Colonic mucosa (tissue), 4 donors: ENCODE measurements at regions not wholly inside any gene's neighbourhood (a gene's known extent, or its start where the extent isn't known, plus 50 kb on each side); places are given as distances from the start of the nearest gene placed in this dataset.

ENCODE experiments used
- DNase-seq: peaks from one replicate; pipeline ENCODE4 v3.0.0-alpha.2; 2020
- H3K27ac ChIP-seq: fragments of 200-600 bp; one replicate; pipeline ENCODE4 v1.8.0; 2021
- H3K27me3 ChIP-seq: fragments of 200-600 bp; one replicate; pipeline ENCODE4 v1.8.0; 2021
- H3K36me3 ChIP-seq: fragments of 200-600 bp; one replicate; pipeline ENCODE4 v1.8.0; 2021
- H3K4me1 ChIP-seq: fragments of 200-600 bp; one replicate; pipeline ENCODE4 v1.8.0; 2021; ENCODE audit warnings: mild to moderate bottlenecking
- H3K4me3 ChIP-seq: fragments of 200-600 bp; one replicate; pipeline ENCODE4 v1.8.0; 2021
- H3K9ac ChIP-seq, 2 donors: one replicate each; pipeline ENCODE4 v1.7.0; 2013; ENCODE audit warnings: control low read depth in 2 of 2, low read depth in 2 of 2, low read length in 2 of 2
- H3K9me3 ChIP-seq: fragments of 200-600 bp; one replicate; pipeline ENCODE4 v1.8.0; 2021
- CTCF ChIP-seq: fragments of 200-600 bp; IDR thresholded peaks from one replicate; pipeline ENCODE4 v1.8.0; 2022; ENCODE audit warnings: antibody characterized with exemption, mild to moderate bottlenecking
- intact Hi-C: fragments of 100-400 bp; cut with DNase I; formaldehyde crosslinking; loops from one replicate; pipeline ENCODE4 v1.14.1; 2022
- donor health status: healthy.
- donor health status: DM: no; HTN: no; CAD: no.
- donor health status: DM: no; HTN: no; CAD: no.

DNA sequence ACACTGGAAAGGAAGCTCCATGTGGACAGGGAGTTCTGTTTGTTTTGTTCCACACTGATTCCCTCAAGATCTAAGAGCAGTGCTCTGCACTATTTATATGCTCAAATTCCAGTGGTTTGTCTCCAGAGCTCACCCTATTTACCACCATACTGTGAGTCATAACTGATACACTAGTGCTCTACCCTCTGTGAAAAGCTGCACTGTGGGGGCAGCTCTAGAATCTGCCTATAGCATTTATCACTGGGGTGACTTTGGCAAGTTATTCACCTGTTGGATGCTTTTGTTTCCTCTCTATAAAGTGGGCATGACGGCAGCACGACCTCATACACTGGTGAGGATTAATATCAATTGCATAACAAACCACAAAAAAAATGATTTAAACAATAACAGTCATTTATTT lies 307.8 kb downstream of the NR2F1-AS1 start:
- no peak overlapping the region for H3K4me3 ChIP-seq
- no peak for TF ChIP-seq CTCF
- no peak overlapping the region for H3K27ac ChIP-seq
- H3K27me3 ChIP-seq: no peaks in the 10 kb centered on the region
- H3K4me1 ChIP-seq: no peaks in the 10 kb centered on the region
- H3K9ac ChIP-seq: no peak overlapping the region
- DNase-seq: no peak
- intact Hi-C loops: no loop called here
- no peaks in the 10 kb centered on the region for H3K36me3 ChIP-seq
- no peaks in the 10 kb centered on the region for H3K9me3 ChIP-seq

GRCh38 chr5:93272108-93272507 lies 308.9 kb downstream of the NR2F1-AS1 start:
- Histone ChIP-seq H3K36me3 (no peaks in the 10 kb centered on the region), H3K4me1 (no peaks in the 10 kb centered on the region), H3K27me3 (no peaks in the 10 kb centered on the region), H3K9me3 (no peaks in the 10 kb centered on the region), H3K27ac (no peak overlapping the region), H3K9ac (no peak overlapping the region), H3K4me3 (no peak overlapping the region)
- intact Hi-C loops: no loop called here
- DNase-seq: no peak
- no peak for TF ChIP-seq CTCF

- intact Hi-C loops: no loop called here
- no peak for DNase-seq
- H3K4me1 ChIP-seq: no peaks in the 10 kb centered on the region
- H3K27ac ChIP-seq: no peak overlapping the region
- H3K27me3 ChIP-seq: no peaks in the 10 kb centered on the region
- no peak overlapping the region for H3K9ac ChIP-seq
- no peak overlapping the region for H3K4me3 ChIP-seq
- TF ChIP-seq CTCF: no peak
- H3K36me3 ChIP-seq: no peaks in the 10 kb centered on the region
- H3K9me3 ChIP-seq: no peaks in the 10 kb centered on the region
Measured at GRCh38 chr5:93267736-93268135, 313.3 kb downstream of the NR2F1-AS1 start.

- no peak for DNase-seq
- no peak for TF ChIP-seq CTCF
- no peaks in the 10 kb centered on the region for H3K9me3 ChIP-seq
- H3K27me3 ChIP-seq: no peaks in the 10 kb centered on the region
- no peak overlapping the region for H3K9ac ChIP-seq
- no peaks in the 10 kb centered on the region for H3K36me3 ChIP-seq
- intact Hi-C loops: no loop called here
- no peak overlapping the region for H3K27ac ChIP-seq
- no peaks in the 10 kb centered on the region for H3K4me1 ChIP-seq
- H3K4me3 ChIP-seq: no peak overlapping the region
Measured at GRCh38 chr5:93267276-93267675, 313.7 kb downstream of the NR2F1-AS1 start.

GRCh38 chr5:93257616-93258015 lies 323.4 kb downstream of the NR2F1-AS1 start:
- Histone ChIP-seq H3K27me3 (no peaks in the 10 kb centered on the region), H3K4me1 (no peaks in the 10 kb centered on the region), H3K9me3 (no peaks in the 10 kb centered on the region), H3K9ac (no peak overlapping the region), H3K36me3 (no peaks in the 10 kb centered on the region), H3K27ac (no peak overlapping the region), H3K4me3 (no peak overlapping the region)
- no peak for TF ChIP-seq CTCF
- intact Hi-C loops: no loop called here
- DNase-seq: no peak

DNA sequence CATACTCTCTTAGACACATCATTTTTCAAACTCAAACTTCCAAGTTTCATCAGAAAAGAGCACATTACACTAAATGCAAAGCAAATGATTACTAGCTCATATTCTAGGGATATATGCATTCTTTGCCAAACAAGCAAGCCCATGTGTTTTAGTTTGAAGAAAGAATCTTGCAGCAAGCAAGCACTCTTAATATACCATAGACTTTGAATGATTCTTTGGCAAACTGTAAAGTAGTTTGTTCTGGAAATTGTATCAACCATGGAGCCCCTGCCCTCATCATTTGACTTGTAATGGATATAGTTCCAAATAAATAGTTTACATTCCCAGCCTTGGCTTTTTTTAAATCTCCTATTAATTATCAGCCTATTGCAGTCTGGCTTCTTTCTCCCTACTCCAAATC lies 325.2 kb downstream of the NR2F1-AS1 start:
- DNase-seq: no peak
- H3K9ac ChIP-seq: no peak overlapping the region
- intact Hi-C loops: no loop called here
- no peaks in the 10 kb centered on the region for H3K9me3 ChIP-seq
- no peak overlapping the region for H3K27ac ChIP-seq
- no peaks in the 10 kb centered on the region for H3K27me3 ChIP-seq
- no peaks in the 10 kb centered on the region for H3K36me3 ChIP-seq
- no peak overlapping the region for H3K4me3 ChIP-seq
- H3K4me1 ChIP-seq: no peaks in the 10 kb centered on the region
- TF ChIP-seq CTCF: no peak
